ENCODE measurements at regions not wholly inside any gene's neighbourhood (a gene's known extent, or its start where the extent isn't known, plus 50 kb on each side); places are given as distances from the start of the nearest gene placed in this dataset.

DNA sequence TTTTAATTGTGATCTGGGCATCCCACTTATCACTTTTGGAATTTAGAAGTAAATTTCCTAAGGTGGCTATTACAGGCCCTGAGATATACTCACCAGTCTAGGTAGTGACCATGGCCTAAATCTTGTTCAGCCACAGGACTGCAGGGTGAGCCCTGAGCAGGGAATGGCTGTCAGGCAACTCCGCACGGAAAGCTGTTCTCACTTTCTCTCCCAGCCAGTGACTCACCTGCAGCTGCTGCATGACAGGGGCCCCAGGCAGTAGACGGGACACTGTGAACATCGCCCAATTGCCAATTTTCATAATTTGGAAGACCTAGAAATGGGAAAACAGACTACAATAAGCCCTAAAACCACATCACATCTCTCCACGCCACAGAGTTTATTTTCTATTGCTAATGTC is 69.6 kb upstream of the TAF1L start:
- TF ChIP-seq, protein P1, sequence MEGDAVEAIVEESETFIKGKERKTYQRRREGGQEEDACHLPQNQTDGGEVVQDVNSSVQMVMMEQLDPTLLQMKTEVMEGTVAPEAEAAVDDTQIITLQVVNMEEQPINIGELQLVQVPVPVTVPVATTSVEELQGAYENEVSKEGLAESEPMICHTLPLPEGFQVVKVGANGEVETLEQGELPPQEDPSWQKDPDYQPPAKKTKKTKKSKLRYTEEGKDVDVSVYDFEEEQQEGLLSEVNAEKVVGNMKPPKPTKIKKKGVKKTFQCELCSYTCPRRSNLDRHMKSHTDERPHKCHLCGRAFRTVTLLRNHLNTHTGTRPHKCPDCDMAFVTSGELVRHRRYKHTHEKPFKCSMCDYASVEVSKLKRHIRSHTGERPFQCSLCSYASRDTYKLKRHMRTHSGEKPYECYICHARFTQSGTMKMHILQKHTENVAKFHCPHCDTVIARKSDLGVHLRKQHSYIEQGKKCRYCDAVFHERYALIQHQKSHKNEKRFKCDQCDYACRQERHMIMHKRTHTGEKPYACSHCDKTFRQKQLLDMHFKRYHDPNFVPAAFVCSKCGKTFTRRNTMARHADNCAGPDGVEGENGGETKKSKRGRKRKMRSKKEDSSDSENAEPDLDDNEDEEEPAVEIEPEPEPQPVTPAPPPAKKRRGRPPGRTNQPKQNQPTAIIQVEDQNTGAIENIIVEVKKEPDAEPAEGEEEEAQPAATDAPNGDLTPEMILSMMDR (conservative IDR thresholded peaks at IDR 0.05): no peak
- no peak for TF ChIP-seq ZFX (IDR thresholded peaks at IDR 0.05)
